Psoas muscle (tissue), 7 donors: ENCODE measurements at regions not wholly inside any gene's neighbourhood (a gene's known extent, or its start where the extent isn't known, plus 50 kb on each side); places are given as distances from the start of the nearest gene placed in this dataset.

Source experiments
- ATAC-seq, 4 donors: fragments of 200-7000 bp; cut with Tn5 transposase; one replicate each; pipeline ENCODE4 v1.9.1; 2020; ENCODE audit warnings: moderate library complexity in 3 of 4, mild to moderate bottlenecking in 2 of 4
- DNase-seq, 2 donors: peaks; one replicate each; pipeline ENCODE4 v3.0.0-alpha.2; 2020
- H3K27ac ChIP-seq: fragments of 200-600 bp; one replicate; pipeline ENCODE4 v1.8.0; 2022
- H3K27me3 ChIP-seq, 3 donors: fragments of 200-600 bp in 1 of 3; one replicate each; pipeline versions ENCODE4 v1.6.1 to v1.8.0; 2013 to 2022; ENCODE audit warnings: low read length in 2 of 3, mild to moderate bottlenecking in 2 of 3, moderate library complexity in 1 of 3; ENCODE audit not compliant: insufficient read depth in 3 of 3
- H3K36me3 ChIP-seq, 2 donors: fragments of 200-600 bp in 1 of 2; one replicate each; pipeline versions ENCODE4 v1.6.1 to v1.8.0; 2013 to 2022; ENCODE audit warnings: low read depth in 1 of 2, mild to moderate bottlenecking in 1 of 2, moderate library complexity in 1 of 2; ENCODE audit not compliant: insufficient read depth in 1 of 2
- H3K4me1 ChIP-seq: fragments of 200-600 bp; one replicate; pipeline ENCODE4 v1.8.0; 2022
- H3K4me3 ChIP-seq: fragments of 200-600 bp; one replicate; pipeline ENCODE4 v1.8.0; 2022; ENCODE audit warnings: mild to moderate bottlenecking
- H3K9me3 ChIP-seq: fragments of 200-600 bp; one replicate; pipeline ENCODE4 v1.8.0; 2022
- WGBS, 3 donors: extraction: QIAGEN DNeasy Blood & Tissue Kit; methylation state at CpG; one replicate each; pipeline versions ENCODE4 v1.1.6 to v1.1.7; 2013; 5-methylcytosine and 5-hydroxymethylcytosine counted together
- intact Hi-C, 2 donors: fragments of 100-400 bp; cut with DNase I; formaldehyde crosslinking; loops; one replicate each; pipeline versions ENCODE4 v1.11.0 to v1.14.2; 2022
- TF ChIP-seq, protein P1 (sequence below): fragments of 200-600 bp; IDR thresholded peaks from one replicate; pipeline ENCODE4 v1.8.0; 2022; ENCODE audit warnings: antibody characterized with exemption
- donor health status: healthy with polysubstance abuse.
- donor health status: DM: no; HTN: no; CAD: no; lungs with moderate emphysema.
- donor health status: Bipolar disorder and iron deficiency.
- donor health status: healthy.
- donor health status: DM: yes; HTN: yes; CAD: no.
- donor health status: DM: no; HTN: no; CAD: no.
- donor health status: DM: yes; HTN: yes; CAD: no.

DNA sequence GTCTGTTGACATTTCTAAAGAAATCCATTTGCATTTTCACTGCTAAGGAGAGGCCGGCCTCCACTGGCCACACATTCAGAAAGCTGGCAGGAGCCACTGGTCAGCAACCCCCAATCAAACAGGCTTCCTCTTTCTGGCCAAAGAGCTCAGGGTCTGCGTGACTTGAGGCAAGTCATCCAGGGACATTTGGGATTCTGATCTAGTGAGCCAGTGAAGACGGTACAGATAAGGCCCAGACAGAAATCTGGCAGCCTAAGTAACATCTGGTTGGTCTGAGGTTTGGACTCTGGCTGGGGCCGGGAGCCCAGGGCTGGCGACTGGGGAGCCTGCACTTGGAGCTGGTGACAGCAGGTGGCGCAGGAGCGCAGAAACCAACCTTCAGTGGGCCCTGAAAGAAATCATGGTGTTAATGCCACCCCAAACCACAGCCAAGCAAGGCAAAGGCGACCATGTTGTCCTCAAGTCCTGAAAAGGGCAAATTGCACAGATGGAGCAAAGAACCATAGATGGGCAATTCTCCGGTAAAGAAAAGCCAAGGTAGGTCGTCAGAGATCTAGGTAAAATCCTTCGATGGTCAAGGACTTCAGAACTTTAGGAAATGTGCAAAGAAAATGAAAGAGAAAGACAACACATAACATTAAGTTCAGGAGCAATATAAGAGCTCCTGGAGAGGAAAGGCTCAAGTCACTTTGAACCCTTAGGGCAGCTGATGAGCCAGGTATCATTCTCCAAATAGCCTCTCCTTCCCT, 99.4 kb upstream of the BLID start:
- Histone ChIP-seq H3K4me3 (no peak overlapping the region), H3K9me3 (no peaks in the 10 kb centered on the region), H3K4me1 (peaks cover 12% of the 10 kb centered on the region), H3K27ac (peak overlapping the region; percentile 64), H3K36me3 (no peaks in the 10 kb centered on the region), H3K27me3 (no peaks in the 10 kb centered on the region)
- DNase-seq: peak; percentile 78 to 89
- intact Hi-C loops: loop anchor here (2.0 to 10.0 kb wide), 6 partner anchors 97 to 292 kb away; no protein-coding TSS in a partner anchor
- 22 to 27% (median 26%) methylated on average over 11 of the region's 11 CpGs for WGBS, 3 donors
- TF ChIP-seq, protein P1, sequence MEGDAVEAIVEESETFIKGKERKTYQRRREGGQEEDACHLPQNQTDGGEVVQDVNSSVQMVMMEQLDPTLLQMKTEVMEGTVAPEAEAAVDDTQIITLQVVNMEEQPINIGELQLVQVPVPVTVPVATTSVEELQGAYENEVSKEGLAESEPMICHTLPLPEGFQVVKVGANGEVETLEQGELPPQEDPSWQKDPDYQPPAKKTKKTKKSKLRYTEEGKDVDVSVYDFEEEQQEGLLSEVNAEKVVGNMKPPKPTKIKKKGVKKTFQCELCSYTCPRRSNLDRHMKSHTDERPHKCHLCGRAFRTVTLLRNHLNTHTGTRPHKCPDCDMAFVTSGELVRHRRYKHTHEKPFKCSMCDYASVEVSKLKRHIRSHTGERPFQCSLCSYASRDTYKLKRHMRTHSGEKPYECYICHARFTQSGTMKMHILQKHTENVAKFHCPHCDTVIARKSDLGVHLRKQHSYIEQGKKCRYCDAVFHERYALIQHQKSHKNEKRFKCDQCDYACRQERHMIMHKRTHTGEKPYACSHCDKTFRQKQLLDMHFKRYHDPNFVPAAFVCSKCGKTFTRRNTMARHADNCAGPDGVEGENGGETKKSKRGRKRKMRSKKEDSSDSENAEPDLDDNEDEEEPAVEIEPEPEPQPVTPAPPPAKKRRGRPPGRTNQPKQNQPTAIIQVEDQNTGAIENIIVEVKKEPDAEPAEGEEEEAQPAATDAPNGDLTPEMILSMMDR: peak; percentile 92
- ATAC-seq: peak; percentile 94 to 98 (median 98)

DNA sequence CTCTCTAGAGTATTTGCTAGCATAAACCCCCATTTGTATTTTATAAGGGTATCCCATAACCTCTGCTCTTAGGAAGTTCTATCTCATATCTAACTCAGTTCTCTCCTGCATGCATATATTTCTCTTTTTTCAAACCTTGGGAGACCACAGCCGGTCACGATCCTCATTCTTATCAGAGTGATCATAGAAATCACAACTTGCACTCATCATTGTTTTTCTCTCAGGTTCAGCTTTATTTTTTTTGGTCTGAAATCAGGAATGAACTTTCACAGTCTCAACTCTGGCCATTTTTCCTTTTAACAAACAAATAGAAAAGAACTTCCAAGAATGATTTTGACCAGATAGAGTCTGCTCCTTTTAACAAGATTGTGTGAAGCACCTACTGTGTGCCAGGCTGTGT, 98.6 kb upstream of the BLID start:
- ATAC-seq: no peak

DNA sequence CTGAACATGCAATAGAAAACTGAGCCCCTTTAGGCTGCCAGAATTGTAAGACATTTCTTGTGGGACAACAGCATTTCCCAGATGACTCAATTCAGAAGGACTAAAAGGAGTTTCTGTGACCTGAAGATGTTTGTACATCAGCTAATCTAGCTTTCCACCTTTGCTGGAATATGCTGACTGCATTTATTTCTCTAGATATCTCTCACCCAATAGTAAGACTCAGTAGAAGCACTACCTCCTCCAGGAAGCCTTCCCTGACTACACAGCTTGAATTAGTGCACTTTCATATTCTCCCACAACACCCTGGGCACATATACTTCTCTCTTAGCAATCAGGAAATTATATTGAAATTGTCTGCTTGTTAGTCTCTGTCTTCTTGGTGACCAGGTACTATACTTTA, 98.1 kb upstream of the BLID start:
- Histone ChIP-seq H3K27ac (no peak overlapping the region), H3K36me3 (no peaks in the 10 kb centered on the region), H3K4me3 (no peak overlapping the region), H3K9me3 (no peaks in the 10 kb centered on the region), H3K27me3 (no peaks in the 10 kb centered on the region), H3K4me1 (peaks cover 25% of the 10 kb centered on the region)
- intact Hi-C loops: loop anchor here (2.0 to 10.0 kb wide), 3 partner anchors 151 to 291 kb away; no protein-coding TSS in a partner anchor
- TF ChIP-seq, protein P1: no peak
- DNase-seq (no peak), ATAC-seq (no peak)

More for the DNA sequence above, 98.6 kb upstream of the BLID start:
- 73 to 83% (median 80%) methylated on average over 2 of the region's 2 CpGs for WGBS, 3 donors
- Histone ChIP-seq H3K27ac (no peak overlapping the region), H3K4me3 (no peak overlapping the region), H3K9me3 (no peaks in the 10 kb centered on the region), H3K27me3 (no peaks in the 10 kb centered on the region), H3K4me1 (peaks cover 20% of the 10 kb centered on the region), H3K36me3 (no peaks in the 10 kb centered on the region)
- DNase-seq: no peak
- intact Hi-C loops: loop anchor here (2.0 to 10.0 kb wide), 3 partner anchors 150 to 290 kb away; no protein-coding TSS in a partner anchor
- TF ChIP-seq, protein P1: no peak

DNA sequence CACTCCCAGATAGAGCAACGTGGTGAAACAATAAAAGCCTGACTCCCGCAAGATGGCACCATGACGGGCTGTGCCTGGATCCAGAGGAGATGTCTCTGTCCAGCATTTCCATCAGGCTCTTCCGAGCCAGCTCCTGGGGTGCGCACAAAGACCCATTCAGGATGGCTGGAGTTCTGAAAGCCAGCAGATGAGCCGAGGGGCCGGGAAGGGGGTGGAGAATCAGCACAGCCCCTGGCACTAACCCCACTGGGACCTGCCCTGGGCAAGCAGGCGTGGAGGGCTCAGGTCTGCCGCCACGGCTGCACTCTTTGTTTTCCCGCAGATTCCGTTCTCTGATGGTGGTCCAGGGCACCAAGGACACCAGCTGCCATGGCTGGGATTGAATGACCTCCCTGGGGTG, 97.2 kb upstream of the BLID start:
- Histone ChIP-seq H3K27me3 (no peaks in the 10 kb centered on the region), H3K27ac (no peak overlapping the region), H3K36me3 (no peaks in the 10 kb centered on the region), H3K4me3 (no peak overlapping the region), H3K9me3 (no peaks in the 10 kb centered on the region), H3K4me1 (peaks cover 33% of the 10 kb centered on the region)
- no peak for ATAC-seq
- intact Hi-C loops: loop anchor here (10.0 kb wide), 2 partner anchors 152 to 222 kb away; no protein-coding TSS in a partner anchor
- TF ChIP-seq, protein P1: no peak
- DNase-seq: no peak
- 77 to 85% (median 79%) methylated on average over 12 of the region's 12 CpGs for WGBS, 3 donors
